ENCODE measurements at regions not wholly inside any gene's neighbourhood (a gene's known extent, or its start where the extent isn't known, plus 50 kb on each side); places are given as distances from the start of the nearest gene placed in this dataset.

GRCh38 chr6:1482381-1483166 is 93.2 kb downstream of the FOXF2 start:
- no peak for DNase-seq (ENCODE audit: low read depth in 3 of 3, low spot score in 2 of 3)

GRCh38 chr6:1485678-1486077 is 96.3 kb downstream of the FOXF2 start:
- no peak for DNase-seq (ENCODE audit: low read depth in 3 of 3, low spot score in 2 of 3)

DNA sequence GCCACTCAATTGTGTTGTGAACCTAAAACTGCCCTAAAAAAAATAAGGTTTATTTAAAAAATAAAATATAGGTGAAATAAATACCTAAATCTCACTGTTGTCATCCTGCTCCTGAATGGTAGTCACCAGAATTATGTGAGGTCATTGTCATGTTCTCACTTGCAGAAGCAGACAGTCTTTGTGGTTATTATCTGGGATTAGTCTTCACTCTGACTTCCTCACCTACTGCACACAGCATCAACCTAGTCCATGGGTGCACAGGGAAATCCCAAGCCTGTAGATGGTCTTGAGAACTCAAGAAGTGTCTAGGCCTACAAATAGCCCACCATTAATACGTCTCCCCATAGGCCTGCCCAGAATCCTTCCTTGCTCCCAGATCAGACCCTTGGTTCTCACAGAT is 97.0 kb downstream of the FOXF2 start:
- no peak for DNase-seq (ENCODE audit: low read depth in 3 of 3, low spot score in 2 of 3)

GRCh38 chr6:1487239-1487638 is 97.9 kb downstream of the FOXF2 start:
- no peak for DNase-seq (ENCODE audit: low read depth in 3 of 3, low spot score in 2 of 3)

DNA sequence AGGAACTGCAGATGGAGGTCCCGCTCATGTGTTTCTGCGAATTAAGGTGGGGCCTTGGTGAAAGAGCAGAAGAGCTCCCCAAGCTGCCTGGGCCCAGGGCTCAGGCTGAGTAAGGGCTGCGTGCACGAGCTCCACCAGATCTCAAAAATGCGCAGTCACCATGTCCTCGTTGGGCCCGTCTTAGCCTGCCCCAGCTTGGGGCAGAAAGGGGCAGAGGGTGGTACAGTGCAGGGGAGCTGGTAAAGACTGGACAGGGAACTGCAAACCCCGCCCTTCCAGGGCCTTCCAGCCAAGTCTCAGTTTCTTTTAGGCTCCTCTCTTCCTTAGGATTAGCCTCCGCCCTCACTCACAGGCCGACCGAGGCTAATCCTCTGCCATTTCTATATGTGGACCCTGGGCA is 101.6 kb downstream of the FOXF2 start:
- no peak for DNase-seq (ENCODE audit: low read depth in 3 of 3, low spot score in 2 of 3)

- DNase-seq (ENCODE audit: low read depth in 3 of 3, low spot score in 2 of 3): no peak
Observed at GRCh38 chr6:1491591-1492319, 102.4 kb downstream of the FOXF2 start.

- no peak for DNase-seq (ENCODE audit: low read depth in 3 of 3, low spot score in 2 of 3)
Observed at GRCh38 chr6:1494671-1495070, 105.3 kb downstream of the FOXF2 start.

DNA sequence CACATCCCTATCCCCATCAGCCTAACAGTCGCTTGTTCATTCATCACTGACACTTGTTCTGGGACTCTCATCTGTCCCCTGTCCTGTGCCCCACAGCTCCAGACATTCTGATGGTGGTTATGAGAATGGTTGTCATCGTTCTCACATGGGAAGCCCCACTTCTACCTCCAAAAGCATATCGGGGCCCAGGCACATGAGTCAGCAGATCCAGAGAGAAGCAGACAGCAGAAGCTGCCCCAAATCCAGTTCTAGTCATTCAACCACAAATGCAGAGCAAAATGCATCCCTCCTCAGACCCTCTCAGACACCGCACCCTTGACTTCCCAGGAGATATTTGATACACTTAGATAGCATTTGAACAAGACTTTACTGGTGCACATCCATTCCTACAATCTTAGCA is 106.0 kb downstream of the FOXF2 start:
- no peak for DNase-seq (ENCODE audit: low read depth in 3 of 3, low spot score in 2 of 3)

DNA sequence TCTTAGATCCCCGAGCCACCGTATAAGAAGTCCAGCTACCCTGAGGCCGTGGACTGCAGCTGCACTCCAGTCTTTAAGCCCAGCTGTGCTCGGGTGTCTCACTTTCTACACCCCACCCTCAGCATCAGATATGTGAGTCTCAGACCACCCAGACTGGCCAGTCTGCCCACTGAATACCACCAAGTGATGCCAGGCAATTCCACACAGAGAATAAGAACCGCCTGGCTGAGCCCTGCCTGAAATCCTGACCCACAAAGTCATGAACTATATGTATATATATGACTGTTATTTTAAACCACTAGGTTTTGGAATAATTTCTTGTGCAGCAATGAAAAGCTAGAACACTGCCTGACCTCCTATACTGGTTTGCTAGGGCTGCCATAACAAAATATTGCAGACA is 106.7 kb downstream of the FOXF2 start:
- no peak for DNase-seq (ENCODE audit: low read depth in 3 of 3, low spot score in 2 of 3)

- DNase-seq (ENCODE audit: low read depth in 3 of 3, low spot score in 2 of 3): no peak
Observed at GRCh38 chr6:1496836-1497760, 107.7 kb downstream of the FOXF2 start.

- DNase-seq (ENCODE audit: low read depth in 3 of 3, low spot score in 2 of 3): no peak
Observed at GRCh38 chr6:1497761-1498105, 108.4 kb downstream of the FOXF2 start.

DNA sequence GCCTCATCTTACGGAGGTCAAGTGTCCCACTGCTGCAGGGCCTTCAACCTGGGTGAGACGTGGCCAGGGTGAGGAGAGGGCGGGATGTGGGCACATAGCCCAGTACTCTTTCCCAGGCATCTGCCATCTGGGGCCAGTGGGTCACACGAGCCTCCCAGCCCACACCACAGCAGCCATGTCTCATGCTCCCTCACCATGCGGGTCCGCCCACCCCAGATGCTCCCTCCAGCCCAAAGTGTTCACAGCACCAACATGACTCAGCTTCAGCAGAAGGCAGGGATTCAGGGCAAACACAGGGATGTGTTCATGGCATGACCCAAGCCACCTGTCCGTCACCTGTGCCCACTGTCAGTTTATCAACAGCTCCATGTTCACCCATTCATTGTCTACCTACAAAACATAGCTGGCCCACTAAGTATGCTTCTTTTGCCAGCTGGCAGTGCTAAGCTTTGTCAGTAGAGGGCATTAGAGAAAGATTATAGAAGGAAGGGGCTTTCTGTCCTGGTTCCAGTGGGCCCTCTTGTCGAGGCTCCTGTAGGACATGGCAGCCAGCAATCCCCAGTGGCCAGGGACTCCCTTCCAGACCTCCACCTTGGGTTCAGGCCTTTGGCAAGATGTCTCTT is 109.2 kb downstream of the FOXF2 start:
- no peak for DNase-seq (ENCODE audit: low read depth in 3 of 3, low spot score in 2 of 3)

DNA sequence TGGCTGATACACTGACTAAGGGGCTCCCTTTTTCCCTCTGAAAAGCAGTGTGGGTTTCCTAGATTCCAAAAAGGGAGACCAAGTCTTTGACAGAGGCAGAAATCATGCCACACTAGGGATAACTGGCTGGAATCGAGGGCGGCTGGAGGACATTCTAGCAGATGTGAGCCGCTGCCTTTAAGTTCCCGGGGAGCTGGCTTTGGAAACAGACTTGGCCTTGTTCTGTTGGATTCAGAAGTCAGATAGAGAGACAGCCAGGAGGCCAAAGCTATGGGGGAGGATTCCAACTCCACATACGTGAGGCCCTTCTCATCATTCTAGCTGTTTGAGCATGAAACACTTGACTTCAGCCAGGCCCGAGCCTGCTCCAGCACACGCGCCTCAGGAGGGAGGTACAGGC is 109.9 kb upstream of the FOXC1 start:
- no peak for DNase-seq (ENCODE audit: low read depth in 3 of 3, low spot score in 2 of 3)

DNA sequence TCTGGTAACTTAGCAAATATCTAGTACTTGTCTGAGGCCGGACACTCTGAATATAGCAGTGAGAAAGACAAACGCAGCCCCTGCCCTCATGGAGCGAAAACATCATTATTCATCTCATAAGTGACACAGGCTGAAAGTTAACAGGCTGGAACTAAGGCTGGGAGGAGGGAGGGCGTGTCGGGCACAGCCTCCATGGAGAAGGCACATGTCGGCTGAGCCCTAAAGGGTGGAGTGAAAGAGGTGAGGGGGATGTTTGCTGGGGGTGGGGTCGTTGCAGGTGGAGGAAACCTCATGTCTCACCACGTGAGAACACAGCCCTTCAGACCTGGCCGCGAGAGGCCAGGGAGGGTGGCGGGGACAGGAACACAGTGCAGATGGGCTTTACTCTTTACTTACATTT is 108.8 kb upstream of the FOXC1 start:
- no peak for DNase-seq (ENCODE audit: low read depth in 3 of 3, low spot score in 2 of 3)

DNA sequence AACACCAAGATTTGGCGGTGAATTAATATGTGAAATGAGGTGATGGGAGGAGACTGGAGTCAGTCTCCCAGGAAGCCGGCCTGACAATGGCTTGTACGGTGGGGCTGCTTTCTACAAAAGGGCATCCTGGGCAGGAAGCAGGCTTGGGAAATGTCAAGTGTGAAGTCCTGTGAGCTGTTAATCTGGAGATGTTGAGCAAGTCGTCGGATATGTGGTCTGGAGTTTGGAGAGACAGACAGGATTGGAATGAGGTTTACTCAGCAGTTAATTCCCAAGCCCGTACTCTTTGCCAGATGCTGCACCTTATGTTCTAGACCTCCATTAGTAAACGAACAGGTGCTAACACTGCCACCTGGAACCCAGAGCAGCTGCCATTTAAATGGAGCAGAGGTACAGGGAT is 107.7 kb upstream of the FOXC1 start:
- DNase-seq (ENCODE audit: low read depth in 3 of 3, low spot score in 2 of 3): no peak

DNA sequence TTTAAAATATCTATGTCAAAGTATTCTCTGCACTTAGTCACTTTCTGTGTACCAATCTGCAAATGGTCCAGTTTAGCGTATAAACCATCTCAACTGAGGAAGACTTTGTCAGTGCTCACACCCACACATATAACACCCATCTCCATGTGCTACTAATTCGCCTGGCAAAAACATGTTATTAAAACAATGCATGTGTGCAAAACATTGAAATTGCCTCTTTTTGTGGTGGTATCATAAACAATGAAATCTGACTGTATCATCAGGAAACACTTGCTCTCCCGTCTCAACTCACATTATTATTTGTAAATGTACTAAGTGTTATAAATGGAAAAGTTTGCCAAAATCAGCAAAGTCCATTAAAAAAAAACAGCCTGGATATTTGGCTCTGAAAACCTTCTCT is 105.9 kb upstream of the FOXC1 start:
- DNase-seq (ENCODE audit: low read depth in 3 of 3, low spot score in 2 of 3): no peak

DNA sequence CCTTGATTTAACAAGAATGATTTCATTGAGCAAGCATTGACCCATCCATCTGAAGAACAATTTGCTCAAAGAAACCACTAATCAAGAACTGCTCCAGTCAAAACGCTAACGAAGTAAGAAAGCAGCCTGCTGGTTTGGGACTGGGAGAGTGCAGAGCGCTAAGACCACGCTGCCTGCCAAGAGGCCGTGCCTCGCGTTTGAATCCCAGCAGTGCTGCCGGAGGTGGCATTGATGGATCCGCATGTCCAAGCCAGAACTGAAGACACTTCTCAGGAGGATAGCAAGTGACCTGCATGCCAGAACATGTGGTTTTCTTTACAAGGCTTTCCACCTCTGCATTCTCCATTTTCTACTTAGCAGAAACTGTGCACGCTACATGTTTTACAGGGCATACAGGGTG is 105.2 kb upstream of the FOXC1 start:
- no peak for DNase-seq (ENCODE audit: low read depth in 3 of 3, low spot score in 2 of 3)

GRCh38 chr6:1507251-1507650 is 102.5 kb upstream of the FOXC1 start:
- no peak for DNase-seq (ENCODE audit: low read depth in 3 of 3, low spot score in 2 of 3)

DNA sequence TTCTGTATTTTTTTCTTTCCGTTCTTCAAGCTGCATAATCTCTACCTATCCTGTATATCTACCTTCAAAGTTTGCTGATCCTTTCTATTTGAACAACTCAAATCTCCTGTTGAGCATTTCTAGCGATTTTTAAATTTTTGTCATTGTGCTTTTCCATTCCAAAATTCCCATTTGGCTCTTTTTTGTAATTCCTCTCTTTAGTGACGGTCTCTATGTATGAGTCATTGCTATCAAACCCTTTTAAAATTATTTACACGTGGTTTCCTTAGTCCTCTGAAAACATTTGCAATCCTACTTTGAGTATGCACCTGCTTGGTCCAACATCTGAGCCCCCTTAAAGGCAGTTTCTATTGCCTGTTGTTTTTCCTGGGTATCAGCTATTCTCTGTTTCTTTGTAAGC is 100.5 kb upstream of the FOXC1 start:
- no peak for DNase-seq (ENCODE audit: low read depth in 3 of 3, low spot score in 2 of 3)

DNA sequence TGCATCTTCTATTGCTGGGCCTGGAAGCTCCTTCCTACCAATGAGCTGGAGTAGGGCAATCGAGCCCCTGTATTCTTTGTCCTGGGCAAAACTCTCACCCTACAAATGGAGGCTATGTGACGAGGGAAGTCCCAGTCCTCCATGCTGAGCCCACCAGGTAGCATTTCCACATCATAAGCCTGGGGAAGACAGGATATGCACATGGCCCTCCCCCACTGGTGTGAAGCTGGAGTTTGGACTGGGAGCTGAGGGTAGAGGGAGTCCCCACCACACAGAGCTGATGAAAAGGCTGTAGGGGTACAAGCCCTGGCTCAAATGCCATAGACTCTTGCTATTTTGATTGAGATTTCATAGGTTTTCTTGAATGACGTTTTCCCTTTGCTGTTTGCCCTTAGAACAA is 99.5 kb upstream of the FOXC1 start:
- DNase-seq (ENCODE audit: low read depth in 3 of 3, low spot score in 2 of 3): no peak

- no peak for DNase-seq (ENCODE audit: low read depth in 3 of 3, low spot score in 2 of 3)
Observed at GRCh38 chr6:1513215-1513780, 96.4 kb upstream of the FOXC1 start.

All from right renal cortex interstitium (tissue), 3 donors.